ENCODE measurements at regions not wholly inside any gene's neighbourhood (a gene's known extent, or its start where the extent isn't known, plus 50 kb on each side); places are given as distances from the start of the nearest gene placed in this dataset.

DNA sequence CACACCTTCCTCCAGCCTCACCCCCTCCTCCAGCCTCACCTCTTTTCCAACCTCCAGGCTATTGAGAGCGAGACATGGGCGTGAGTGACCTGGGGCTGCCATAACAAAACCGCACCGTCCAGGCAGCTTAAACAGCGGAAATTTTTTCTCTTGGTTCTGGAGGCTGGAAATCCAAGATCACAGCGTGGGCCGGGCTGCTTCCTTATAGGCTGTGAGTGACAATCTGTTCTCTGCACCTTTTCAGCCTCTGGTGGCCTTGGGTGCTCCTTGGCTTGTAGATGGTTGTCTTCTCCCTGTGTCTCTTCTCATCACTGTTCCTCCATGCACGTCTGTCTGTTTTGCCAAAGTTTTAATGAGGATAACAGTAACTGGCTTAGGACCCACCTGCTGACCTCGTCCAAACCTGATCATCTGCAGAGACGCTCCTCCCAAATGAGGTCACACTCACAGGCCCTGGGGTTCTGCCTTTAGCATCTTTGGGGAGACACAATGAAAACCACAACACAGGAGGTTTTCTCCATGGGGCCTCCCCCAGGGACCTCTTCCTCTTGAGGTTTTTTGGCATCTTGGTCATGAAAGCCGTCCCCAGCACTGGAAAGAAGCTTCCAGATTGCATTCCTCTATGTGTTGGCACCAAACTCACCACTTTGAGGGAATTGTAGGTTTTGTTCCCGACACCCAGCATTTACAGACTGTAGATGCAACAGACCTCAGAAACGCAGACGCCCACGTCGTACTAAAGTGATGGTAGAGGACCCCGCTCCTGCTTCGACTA, 878.1 kb downstream of the BRD1 start:
- H3K4me3 ChIP-seq (ENCODE audit: low read depth, low read length) = no peak overlapping the region
- TF ChIP-seq, protein P1, sequence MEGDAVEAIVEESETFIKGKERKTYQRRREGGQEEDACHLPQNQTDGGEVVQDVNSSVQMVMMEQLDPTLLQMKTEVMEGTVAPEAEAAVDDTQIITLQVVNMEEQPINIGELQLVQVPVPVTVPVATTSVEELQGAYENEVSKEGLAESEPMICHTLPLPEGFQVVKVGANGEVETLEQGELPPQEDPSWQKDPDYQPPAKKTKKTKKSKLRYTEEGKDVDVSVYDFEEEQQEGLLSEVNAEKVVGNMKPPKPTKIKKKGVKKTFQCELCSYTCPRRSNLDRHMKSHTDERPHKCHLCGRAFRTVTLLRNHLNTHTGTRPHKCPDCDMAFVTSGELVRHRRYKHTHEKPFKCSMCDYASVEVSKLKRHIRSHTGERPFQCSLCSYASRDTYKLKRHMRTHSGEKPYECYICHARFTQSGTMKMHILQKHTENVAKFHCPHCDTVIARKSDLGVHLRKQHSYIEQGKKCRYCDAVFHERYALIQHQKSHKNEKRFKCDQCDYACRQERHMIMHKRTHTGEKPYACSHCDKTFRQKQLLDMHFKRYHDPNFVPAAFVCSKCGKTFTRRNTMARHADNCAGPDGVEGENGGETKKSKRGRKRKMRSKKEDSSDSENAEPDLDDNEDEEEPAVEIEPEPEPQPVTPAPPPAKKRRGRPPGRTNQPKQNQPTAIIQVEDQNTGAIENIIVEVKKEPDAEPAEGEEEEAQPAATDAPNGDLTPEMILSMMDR (IDR thresholded peaks at IDR 0.05; ENCODE audit: low read depth, low read length, missing control alignments) = no peak
- in situ Hi-C loops (cut with HindIII; ENCODE audit: low sequenced_read_pairs) = no loop called here
- DNase-seq (ENCODE audit: low read depth) = no peak

DNA sequence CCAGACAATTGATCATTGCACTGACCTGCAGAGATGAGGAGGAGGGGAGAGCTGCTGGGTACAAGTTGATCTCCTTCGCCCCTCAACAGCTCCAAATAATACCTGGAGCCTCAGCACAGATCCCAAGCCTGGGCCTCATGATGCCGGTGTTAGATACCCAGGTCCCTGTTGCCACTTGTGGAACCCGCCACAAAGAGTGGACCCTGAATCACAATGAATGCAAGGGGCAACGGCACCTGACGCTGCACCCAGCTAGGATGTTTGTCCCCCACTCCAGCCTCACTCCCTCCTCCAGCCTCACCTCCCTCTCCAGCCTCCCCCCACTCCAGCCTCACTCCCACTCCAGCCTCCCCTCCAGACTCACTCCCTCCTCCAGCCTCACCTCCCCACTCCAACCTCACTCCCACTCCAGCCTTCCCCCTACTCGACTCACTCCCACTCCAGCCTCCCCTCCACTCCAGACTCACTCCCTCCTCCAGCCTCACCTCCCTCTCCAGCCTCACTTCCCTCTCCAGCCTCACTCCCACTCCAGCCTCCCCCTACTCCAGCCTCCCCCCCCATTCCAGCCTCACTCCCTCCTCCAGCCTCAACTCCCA, 879.0 kb downstream of the BRD1 start:
- in situ Hi-C loops (cut with HindIII; ENCODE audit: low sequenced_read_pairs) = no loop called here
- DNase-seq (ENCODE audit: low read depth) = no peak
- TF ChIP-seq, protein P1 (IDR thresholded peaks at IDR 0.05; ENCODE audit: low read depth, low read length, missing control alignments) = no peak
- H3K4me3 ChIP-seq (ENCODE audit: low read depth, low read length) = no peak overlapping the region

DNA sequence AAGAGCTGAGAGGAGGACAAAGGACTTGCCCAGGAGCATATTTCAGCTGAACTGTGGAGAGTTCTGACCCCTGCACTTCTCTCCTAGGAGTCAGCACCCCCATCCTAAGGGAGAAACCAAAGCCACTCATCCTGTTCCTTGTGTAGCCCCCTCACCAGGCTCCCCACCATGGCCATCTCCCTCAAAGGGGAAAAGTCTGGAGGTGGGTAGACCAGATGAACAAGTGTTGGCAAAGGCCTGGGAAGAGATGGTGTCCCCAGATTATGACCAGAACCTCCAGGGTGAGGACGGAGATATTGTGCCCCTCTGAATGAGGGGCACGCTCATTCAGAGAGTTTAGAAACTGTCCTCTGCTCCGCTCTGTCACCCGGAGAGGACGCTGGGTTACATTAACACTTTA, 880.0 kb downstream of the BRD1 start:
- no peak for DNase-seq (ENCODE audit: low read depth)
- H3K4me3 ChIP-seq (ENCODE audit: low read depth, low read length) = no peak overlapping the region
- TF ChIP-seq, protein P1 (IDR thresholded peaks at IDR 0.05; ENCODE audit: low read depth, low read length, missing control alignments) = no peak
- in situ Hi-C loops (cut with HindIII; ENCODE audit: low sequenced_read_pairs) = no loop called here

DNA sequence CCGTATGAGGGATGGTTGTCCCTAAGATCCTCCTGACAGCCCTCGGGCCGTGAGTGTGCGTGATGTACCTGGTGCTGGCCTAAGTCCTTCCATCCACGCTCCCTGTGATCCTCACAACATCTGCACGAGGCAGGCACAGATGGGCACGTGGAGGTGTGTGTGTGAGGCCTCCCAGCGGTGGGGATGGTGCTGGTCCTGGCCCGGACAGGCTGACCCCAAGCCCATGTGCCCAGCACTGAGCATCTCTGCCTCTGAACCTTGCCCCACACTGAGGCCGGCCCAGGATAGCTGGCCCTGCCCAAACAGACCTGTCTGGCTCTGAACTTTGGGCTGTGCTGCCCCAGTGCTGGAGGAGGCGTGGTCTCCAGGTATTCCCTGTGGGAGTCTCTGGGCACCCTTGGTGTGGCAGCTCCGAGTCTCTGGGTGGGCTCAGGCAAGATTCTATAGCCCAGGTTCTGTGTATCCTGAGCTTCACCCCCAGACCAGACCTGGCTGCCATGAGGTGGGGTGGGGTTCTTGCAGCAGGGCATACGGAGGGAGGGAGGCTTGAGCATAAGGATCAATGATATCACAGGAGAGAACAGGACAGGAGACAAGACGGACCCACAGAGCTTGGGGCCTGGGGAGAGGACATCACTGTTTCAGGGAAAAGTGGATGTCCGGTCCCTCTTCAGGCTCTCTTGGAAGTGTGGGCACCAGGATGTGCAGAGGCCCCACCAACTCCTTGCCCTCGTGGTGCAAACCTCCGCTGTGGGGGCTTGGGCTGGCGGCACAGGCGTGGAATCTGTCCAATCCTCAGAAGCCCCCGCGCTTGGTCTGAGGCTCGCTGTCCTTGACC, 881.8 kb downstream of the BRD1 start:
- in situ Hi-C loops (cut with HindIII; ENCODE audit: low sequenced_read_pairs) = no loop called here
- TF ChIP-seq, protein P1 (IDR thresholded peaks at IDR 0.05; ENCODE audit: low read depth, low read length, missing control alignments) = no peak
- DNase-seq (ENCODE audit: low read depth) = no peak
- no peak overlapping the region for H3K4me3 ChIP-seq (ENCODE audit: low read depth, low read length)

DNA sequence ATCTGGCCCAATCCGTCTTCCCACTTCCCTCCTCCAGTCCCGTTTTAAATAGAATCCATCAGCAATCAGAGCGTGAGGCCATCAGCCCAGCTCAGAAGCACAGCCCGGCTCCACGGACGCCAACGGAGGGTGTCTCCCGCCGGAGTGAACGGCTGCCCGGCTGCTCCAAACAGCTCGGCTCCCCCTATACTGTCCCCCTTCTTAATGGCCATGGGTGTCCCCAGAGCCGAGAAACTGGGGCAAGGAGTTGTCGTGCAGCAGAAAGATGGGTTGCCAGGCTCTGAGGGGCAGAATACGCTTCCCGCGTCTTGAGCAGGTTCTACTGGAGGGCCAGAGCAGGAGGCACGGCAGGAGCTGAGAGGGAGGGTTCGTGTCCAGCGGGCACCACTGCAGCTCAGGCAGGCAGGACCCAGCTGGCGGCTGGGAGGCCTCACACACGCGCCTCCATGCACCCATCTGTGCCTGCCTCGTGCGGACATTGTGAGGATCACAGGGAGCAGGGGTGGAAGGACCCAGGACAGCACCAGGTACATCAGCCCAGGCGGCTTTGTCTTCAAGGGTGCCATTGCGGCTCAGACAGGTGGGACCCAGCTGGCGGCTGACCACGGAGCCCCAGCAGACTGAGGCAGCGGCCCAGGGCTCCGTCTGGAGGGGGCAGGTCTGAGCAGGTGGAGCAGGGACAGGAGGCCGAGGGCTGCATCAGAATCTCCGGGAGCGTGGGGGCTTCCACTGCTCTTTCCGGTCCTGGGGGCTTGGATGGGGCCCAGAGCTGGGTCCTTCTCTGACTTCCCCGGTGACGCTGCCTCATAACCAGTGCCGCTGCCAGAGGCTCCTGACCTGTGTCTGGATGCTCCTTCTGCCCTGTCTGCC, 882.7 kb downstream of the BRD1 start:
- DNase-seq (ENCODE audit: low read depth) = no peak
- in situ Hi-C loops (cut with HindIII; ENCODE audit: low sequenced_read_pairs) = no loop called here
- H3K4me3 ChIP-seq (ENCODE audit: low read depth, low read length) = no peak overlapping the region
- TF ChIP-seq, protein P1 (IDR thresholded peaks at IDR 0.05; ENCODE audit: low read depth, low read length, missing control alignments) = no peak

DNA sequence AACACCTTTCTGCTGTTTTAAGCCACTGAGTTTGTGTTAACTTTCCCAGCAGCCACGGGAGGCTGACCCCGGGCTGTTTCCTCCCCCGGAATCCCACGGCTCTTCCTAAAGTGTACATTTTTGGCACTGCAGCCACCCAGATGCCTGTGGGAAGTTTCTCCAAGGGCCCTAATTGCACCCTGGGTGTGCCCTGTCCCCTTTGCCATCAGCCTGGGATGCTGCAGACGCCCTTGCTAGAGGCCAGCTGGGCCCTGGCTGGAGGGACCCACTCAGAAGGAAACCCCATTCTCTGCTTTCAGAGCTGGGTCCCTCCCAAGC, 883.3 kb downstream of the BRD1 start:
- in situ Hi-C loops (cut with HindIII; ENCODE audit: low sequenced_read_pairs) = no loop called here

More for the DNA sequence above, 883.3 kb downstream of the BRD1 start:
- no peak overlapping the region for H3K4me3 ChIP-seq (ENCODE audit: low read depth, low read length)
- DNase-seq (ENCODE audit: low read depth) = no peak
- TF ChIP-seq, protein P1 (IDR thresholded peaks at IDR 0.05; ENCODE audit: low read depth, low read length, missing control alignments) = no peak
